Neural progenitor cell (in vitro differentiated cells): ENCODE measurements at regions not wholly inside any gene's neighbourhood (a gene's known extent, or its start where the extent isn't known, plus 50 kb on each side); places are given as distances from the start of the nearest gene placed in this dataset.

Source experiments
- CTCF ChIP-seq: fragments of 200-600 bp; sonication (generic); IDR thresholded peaks from 2 replicates; pipeline ENCODE4 v1.5.1; 2017; ENCODE audit warnings: antibody characterized with exemption, mild to moderate bottlenecking
- EZH2 ChIP-seq: fragments of 200-600 bp; sonication (generic); IDR thresholded peaks from 2 replicates; pipeline ENCODE4 v1.6.1; 2017; ENCODE audit warnings: antibody characterized with exemption, mild to moderate bottlenecking, moderate library complexity

GRCh38 chr4:125464146-125464545 is 149.4 kb downstream of the FAT4 start:
- TF ChIP-seq CTCF (no peak), EZH2 (no peak)
